Mesenchymal stem cell (in vitro differentiated cells and primary cell): ENCODE measurements at regions not wholly inside any gene's neighbourhood (a gene's known extent, or its start where the extent isn't known, plus 50 kb on each side); places are given as distances from the start of the nearest gene placed in this dataset.

Experiments used
- DNase-seq: peaks from one replicate; pipeline ENCODE4 v3.0.0-alpha.2; 2013
- H2AFZ ChIP-seq: one replicate; pipeline ENCODE4 v1.6.1; 2013; ENCODE audit warnings: low read depth, mild to moderate bottlenecking, control low read depth, inconsistent platforms, low read length, moderate library complexity
- H2AK5ac ChIP-seq: 2 replicates; pipeline ENCODE4 v1.6.1; 2013; ENCODE audit warnings: low read length, moderate library complexity, mild to moderate bottlenecking, inconsistent platforms; ENCODE audit not compliant: severe bottlenecking
- H2BK120ac ChIP-seq: one replicate; pipeline ENCODE4 v1.6.1; 2013; ENCODE audit warnings: low read depth, mild to moderate bottlenecking, inconsistent platforms, low read length, moderate library complexity
- H2BK12ac ChIP-seq, 2 experiments: one replicate each; pipeline ENCODE4 v1.6.1; 2013; ENCODE audit warnings: inconsistent platforms in 2 of 2, low read length in 2 of 2, mild to moderate bottlenecking in 2 of 2, moderate library complexity in 2 of 2, control low read depth in 1 of 2
- H2BK15ac ChIP-seq: one replicate; pipeline ENCODE4 v1.6.1; 2013; ENCODE audit warnings: mild to moderate bottlenecking, low read depth, inconsistent platforms; ENCODE audit not compliant: poor library complexity, severe bottlenecking
- H2BK5ac ChIP-seq: 2 replicates; pipeline ENCODE4 v1.6.1; 2013; ENCODE audit warnings: low read depth, mild to moderate bottlenecking, low read length, control low read depth, inconsistent platforms; ENCODE audit not compliant: poor library complexity, severe bottlenecking
- H3K14ac ChIP-seq, 2 experiments: one replicate each; pipeline ENCODE4 v1.6.1; 2013; ENCODE audit warnings: inconsistent platforms in 2 of 2, low read length in 2 of 2, control low read depth in 1 of 2, mild to moderate bottlenecking in 1 of 2, moderate library complexity in 1 of 2
- H3K18ac ChIP-seq, 2 experiments: one replicate each; pipeline ENCODE4 v1.6.1; 2013; ENCODE audit warnings: inconsistent platforms in 2 of 2, low read length in 2 of 2, control low read depth in 1 of 2, low read depth in 1 of 2, mild to moderate bottlenecking in 1 of 2
- H3K23ac ChIP-seq, 2 experiments: one replicate each; pipeline ENCODE4 v1.6.1; 2013; ENCODE audit warnings: inconsistent platforms in 2 of 2, low read length in 2 of 2, mild to moderate bottlenecking in 2 of 2, moderate library complexity in 2 of 2, control low read depth in 1 of 2
- H3K27ac ChIP-seq: 2 replicates; pipeline ENCODE4 v1.5.1; 2013; ENCODE audit warnings: mild to moderate bottlenecking, moderate library complexity, low read length, control low read depth, inconsistent platforms; ENCODE audit not compliant: poor library complexity, severe bottlenecking
- H3K27me3 ChIP-seq, 2 experiments: 2 replicates each; pipeline versions ENCODE4 v1.6.1 to v1.7.0; 2013; ENCODE audit warnings: low read length in 2 of 2, mild to moderate bottlenecking in 2 of 2, moderate library complexity in 2 of 2, control low read depth in 1 of 2, inconsistent platforms in 1 of 2; ENCODE audit not compliant: control insufficient read depth in 1 of 2, insufficient read depth in 1 of 2
- H3K36me3 ChIP-seq, 2 experiments: 2 replicates each; pipeline versions ENCODE4 v1.6.1 to v1.7.0; 2013; ENCODE audit warnings: low read length in 2 of 2, control low read depth in 1 of 2, inconsistent platforms in 1 of 2, low read depth in 1 of 2, mild to moderate bottlenecking in 1 of 2; ENCODE audit not compliant: insufficient read depth in 2 of 2, control insufficient read depth in 1 of 2
- H3K4ac ChIP-seq, 2 experiments: one replicate each; pipeline ENCODE4 v1.6.1; 2013; ENCODE audit warnings: inconsistent platforms in 2 of 2, low read length in 2 of 2, mild to moderate bottlenecking in 2 of 2, moderate library complexity in 2 of 2, control low read depth in 1 of 2, low read depth in 1 of 2
- H3K4me1 ChIP-seq: 2 replicates; pipeline ENCODE4 v1.6.1; 2013; ENCODE audit warnings: low read depth, low read length, control low read depth; ENCODE audit not compliant: control insufficient read depth, insufficient read depth
- H3K4me2 ChIP-seq: 2 replicates; pipeline ENCODE4 v1.6.1; 2013; ENCODE audit warnings: low read length, mild to moderate bottlenecking, inconsistent platforms; ENCODE audit not compliant: poor library complexity, severe bottlenecking
- H3K4me3 ChIP-seq, 2 experiments: 2 replicates each; pipeline versions ENCODE4 v1.5.1 to v1.7.0; 2013; ENCODE audit warnings: low read length in 2 of 2, mild to moderate bottlenecking in 2 of 2, control low read depth in 1 of 2, low read depth in 1 of 2; ENCODE audit not compliant: insufficient read depth in 1 of 2
- H3K79me1 ChIP-seq: replicated peaks from 2 replicates; pipeline ENCODE4 v1.6.1; 2013; ENCODE audit warnings: mild to moderate bottlenecking, control low read depth, low read length, inconsistent platforms; ENCODE audit not compliant: poor library complexity, severe bottlenecking
- H3K9ac ChIP-seq: 2 replicates; pipeline ENCODE4 v1.7.0; 2013; ENCODE audit warnings: mild to moderate bottlenecking, low read length, moderate library complexity
- H3K9me3 ChIP-seq: 2 replicates; pipeline ENCODE4 v1.7.0; 2013; ENCODE audit warnings: mild to moderate bottlenecking, low read length; ENCODE audit not compliant: control insufficient read depth
- H4K8ac ChIP-seq: one replicate; pipeline ENCODE4 v1.6.1; 2013; ENCODE audit warnings: inconsistent platforms, mild to moderate bottlenecking, low read length, moderate library complexity
- H4K91ac ChIP-seq: one replicate; pipeline ENCODE4 v1.6.1; 2013; ENCODE audit warnings: mild to moderate bottlenecking, low read length, inconsistent platforms
- WGBS: methylation state at CpG from one replicate; pipeline ENCODE4 v1.1.7; 2013; ENCODE audit warnings: mixed read lengths; 5-methylcytosine and 5-hydroxymethylcytosine counted together

DNA sequence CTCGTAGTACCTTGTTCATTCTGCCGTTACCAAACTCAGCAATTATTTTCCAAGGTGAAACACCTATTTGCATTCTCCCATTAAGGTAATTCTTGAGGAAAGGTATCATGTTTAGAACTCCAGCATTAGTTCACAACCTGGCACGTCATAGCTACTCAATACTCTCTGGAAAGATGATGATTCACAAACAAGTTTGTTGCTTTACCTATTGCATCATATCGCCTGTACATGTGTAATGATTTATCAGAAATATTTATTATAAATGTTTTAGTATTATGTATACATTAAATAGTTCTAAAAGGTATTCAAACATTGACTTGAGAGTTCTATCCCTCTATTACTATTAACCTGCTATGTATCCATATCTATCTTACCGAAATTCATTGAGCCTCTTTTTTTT lies 658.3 kb upstream of the PITX2 start:
- H2AFZ ChIP-seq = no peak overlapping the region
- DNase-seq = no peak
- H3K27me3 ChIP-seq = no peaks in the 10 kb centered on the region
- H2BK120ac ChIP-seq = no peak overlapping the region
- no peak overlapping the region for H2AK5ac ChIP-seq
- no peak overlapping the region for H2BK5ac ChIP-seq
- H2BK12ac ChIP-seq = no peak overlapping the region
- H2BK15ac ChIP-seq = no peak overlapping the region
- H4K8ac ChIP-seq = no peak overlapping the region
- H3K36me3 ChIP-seq = no peaks in the 10 kb centered on the region
- H3K23ac ChIP-seq = no peak overlapping the region
- H3K79me1 ChIP-seq = no peaks in the 10 kb centered on the region
- no peaks in the 10 kb centered on the region for H3K4me1 ChIP-seq
- no peaks in the 10 kb centered on the region for H3K9me3 ChIP-seq
- no peak overlapping the region for H3K4ac ChIP-seq
- H3K14ac ChIP-seq = no peak overlapping the region
- no peak overlapping the region for H3K4me3 ChIP-seq
- H3K18ac ChIP-seq = no peak overlapping the region
- WGBS = 94% methylated on average over 4 of the region's 5 CpGs
- H3K9ac ChIP-seq = no peak overlapping the region
- H4K91ac ChIP-seq = no peak overlapping the region
- no peak overlapping the region for H3K4me2 ChIP-seq
- H3K27ac ChIP-seq = no peak overlapping the region

DNA sequence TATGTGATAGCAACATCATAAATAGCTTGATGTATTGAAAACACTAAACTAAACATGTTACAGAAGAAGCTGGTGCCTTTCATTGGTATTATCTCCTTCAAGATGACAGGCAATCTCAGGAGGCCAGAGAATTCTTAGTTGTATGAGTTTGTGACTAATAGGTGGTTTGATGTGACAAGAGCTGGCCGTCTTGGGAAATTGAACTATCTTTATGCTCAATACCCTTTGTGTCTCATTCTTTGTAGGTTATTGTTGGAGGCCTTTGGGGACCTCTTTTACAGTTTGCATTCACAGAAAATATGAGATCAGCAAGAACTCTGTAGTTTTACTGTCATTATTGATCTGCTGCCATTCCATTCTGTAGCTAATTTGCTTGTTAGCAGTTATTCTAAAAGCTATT lies 659.2 kb upstream of the PITX2 start:
- Histone ChIP-seq H3K4me3 (no peak overlapping the region), H3K4me1 (no peaks in the 10 kb centered on the region), H3K9ac (no peak overlapping the region), H3K27ac (no peak overlapping the region), H3K4ac (no peak overlapping the region), H2AFZ (no peak overlapping the region), H3K23ac (no peak overlapping the region), H2BK120ac (no peak overlapping the region), H2BK15ac (no peak overlapping the region), H3K79me1 (no peaks in the 10 kb centered on the region), H3K27me3 (no peaks in the 10 kb centered on the region), H3K36me3 (no peaks in the 10 kb centered on the region), H3K14ac (no peak overlapping the region), H2BK12ac (no peak overlapping the region), H2AK5ac (no peak overlapping the region), H4K8ac (no peak overlapping the region), H3K4me2 (no peak overlapping the region), H3K18ac (no peak overlapping the region), H3K9me3 (no peaks in the 10 kb centered on the region), H4K91ac (no peak overlapping the region), H2BK5ac (no peak overlapping the region)
- no CpG with 5 or more reads among the region's 1 CpG for WGBS
- no peak for DNase-seq

DNA sequence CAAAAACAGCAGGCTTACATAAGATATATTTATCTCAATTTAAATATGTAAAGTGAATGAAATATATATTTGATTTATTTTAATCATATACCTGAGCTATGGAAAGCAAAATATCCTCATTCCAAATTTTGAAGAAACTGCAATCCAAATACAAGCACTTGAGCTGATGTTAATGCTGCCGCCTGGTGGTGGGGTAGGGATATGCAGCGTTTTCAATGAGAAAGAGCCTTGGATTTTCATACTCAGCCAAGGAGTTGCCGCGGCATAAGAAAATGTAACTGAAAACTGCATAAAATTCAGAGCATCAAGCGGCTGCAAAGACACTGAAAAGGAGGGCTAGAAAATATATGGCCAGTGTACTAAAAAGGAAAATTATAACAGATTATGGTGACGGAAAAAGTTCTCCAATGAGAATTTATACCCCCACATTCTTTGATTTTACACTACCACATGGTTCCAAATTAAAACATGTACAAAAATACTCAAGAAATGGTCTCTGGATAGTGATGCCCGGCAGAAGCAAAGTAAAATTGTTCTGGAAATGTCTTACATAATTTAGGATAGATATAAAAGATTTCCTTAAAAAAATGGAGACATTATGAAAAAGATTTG lies 660.3 kb upstream of the PITX2 start:
- H3K4me1 ChIP-seq = no peaks in the 10 kb centered on the region
- no peak overlapping the region for H3K18ac ChIP-seq
- H3K9ac ChIP-seq = no peak overlapping the region
- no peak overlapping the region for H3K27ac ChIP-seq
- no peak overlapping the region for H2BK15ac ChIP-seq
- no peak overlapping the region for H3K4me2 ChIP-seq
- no peak overlapping the region for H2AFZ ChIP-seq
- no peaks in the 10 kb centered on the region for H3K36me3 ChIP-seq
- WGBS = 14% methylated on average over 6 of the region's 7 CpGs
- H3K23ac ChIP-seq = no peak overlapping the region
- DNase-seq = peak; percentile 62
- no peaks in the 10 kb centered on the region for H3K27me3 ChIP-seq
- H3K9me3 ChIP-seq = no peaks in the 10 kb centered on the region
- H3K4ac ChIP-seq = no peak overlapping the region
- H4K91ac ChIP-seq = no peak overlapping the region
- no peaks in the 10 kb centered on the region for H3K79me1 ChIP-seq
- H4K8ac ChIP-seq = no peak overlapping the region
- no peak overlapping the region for H2BK5ac ChIP-seq
- H3K4me3 ChIP-seq = no peak overlapping the region
- H2BK12ac ChIP-seq = no peak overlapping the region
- no peak overlapping the region for H2AK5ac ChIP-seq
- no peak overlapping the region for H2BK120ac ChIP-seq
- H3K14ac ChIP-seq = no peak overlapping the region

DNA sequence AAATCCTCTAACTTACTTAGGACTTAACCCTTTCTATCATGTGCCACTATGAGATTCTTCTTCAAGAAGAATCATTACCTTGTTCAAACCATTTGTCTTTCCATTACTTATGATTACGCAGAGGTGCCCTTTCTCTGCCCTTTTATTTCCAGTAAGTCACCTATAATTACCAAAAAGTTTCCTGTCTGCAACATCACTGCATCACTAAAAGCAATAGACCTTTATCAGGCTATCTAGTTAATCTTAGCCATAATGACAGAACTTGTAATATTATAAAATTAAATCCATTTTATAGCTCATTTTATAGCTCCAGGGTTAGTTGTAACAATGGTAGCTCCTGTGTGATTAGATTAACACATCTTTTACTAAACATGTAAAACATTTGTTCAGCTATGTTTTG lies 673.6 kb upstream of the PITX2 start:
- Histone ChIP-seq H2BK120ac (no peak overlapping the region), H3K4me1 (no peaks in the 10 kb centered on the region), H2BK12ac (no peak overlapping the region), H2AFZ (no peak overlapping the region), H3K9me3 (no peaks in the 10 kb centered on the region), H3K4ac (no peak overlapping the region), H3K27ac (no peak overlapping the region), H3K27me3 (no peaks in the 10 kb centered on the region), H3K4me3 (no peak overlapping the region), H3K4me2 (no peak overlapping the region), H2AK5ac (no peak overlapping the region), H3K36me3 (no peaks in the 10 kb centered on the region), H4K91ac (no peak overlapping the region), H3K79me1 (no peaks in the 10 kb centered on the region), H4K8ac (no peak overlapping the region), H3K14ac (no peak overlapping the region), H3K18ac (no peak overlapping the region), H2BK5ac (no peak overlapping the region), H2BK15ac (no peak overlapping the region), H3K23ac (no peak overlapping the region), H3K9ac (no peak overlapping the region)
- DNase-seq = no peak
- WGBS = 96% methylated on average over 1 of the region's 1 CpG
